Posterior vena cava (tissue), 2 donors: ENCODE measurements at regions not wholly inside any gene's neighbourhood (a gene's known extent, or its start where the extent isn't known, plus 50 kb on each side); places are given as distances from the start of the nearest gene placed in this dataset.

ENCODE experiments used
- DNase-seq: peaks from one replicate; pipeline ENCODE4 v3.0.0-alpha.2; 2020; ENCODE audit warnings: low spot score
- intact Hi-C, 2 donors: fragments of 100-400 bp; cut with DNase I; formaldehyde crosslinking; loops; one replicate each; pipeline versions ENCODE4 v1.14.1 to v1.14.2; 2022 to 2023
- donor health status: DM: yes; HTN: yes; CAD: no.
- donor health status: DM: yes; HTN: yes; CAD: no.

- intact Hi-C loops = no loop called here
- no peak for DNase-seq
These were observed 102.6 kb upstream of the MYCBP2 start for GRCh38 chr13:77429320-77430142.

- no peak for DNase-seq
- intact Hi-C loops = no loop called here
These were observed 98.8 kb upstream of the MYCBP2 start for GRCh38 chr13:77425705-77426104.

GRCh38 chr13:77423296-77423695 lies 96.4 kb upstream of the MYCBP2 start:
- intact Hi-C loops = no loop called here
- no peak for DNase-seq

- no peak for DNase-seq
- intact Hi-C loops = no loop called here
These were observed 95.8 kb upstream of the MYCBP2 start for GRCh38 chr13:77422724-77423123.

- DNase-seq = no peak
- intact Hi-C loops = no loop called here
These were observed 91.0 kb upstream of the MYCBP2 start for GRCh38 chr13:77417897-77418296.

GRCh38 chr13:77416666-77417212 lies 89.8 kb upstream of the MYCBP2 start:
- intact Hi-C loops = no loop called here
- no peak for DNase-seq

GRCh38 chr13:77415253-77416071 lies 88.6 kb upstream of the MYCBP2 start:
- DNase-seq = no peak
- intact Hi-C loops = no loop called here

GRCh38 chr13:77412860-77413259 lies 86.0 kb upstream of the MYCBP2 start:
- no peak for DNase-seq
- intact Hi-C loops = no loop called here

GRCh38 chr13:77412116-77412635 lies 85.3 kb upstream of the MYCBP2 start:
- no peak for DNase-seq
- intact Hi-C loops = no loop called here

GRCh38 chr13:77409412-77409811 lies 82.5 kb upstream of the MYCBP2 start:
- no peak for DNase-seq
- intact Hi-C loops = no loop called here

- intact Hi-C loops = no loop called here
- DNase-seq = no peak
These were observed 79.9 kb upstream of the MYCBP2 start for GRCh38 chr13:77406644-77407440.

- DNase-seq = no peak
These were observed 72.1 kb upstream of the MYCBP2 start for GRCh38 chr13:77398825-77399620.

GRCh38 chr13:77397636-77398035 lies 70.7 kb upstream of the MYCBP2 start:
- no peak for DNase-seq
- intact Hi-C loops = no loop called here

More at GRCh38 chr13:77398825-77399620, 72.1 kb upstream of the MYCBP2 start:
- intact Hi-C loops = no loop called here

- intact Hi-C loops = no loop called here
- no peak for DNase-seq
These were observed 64.6 kb upstream of the MYCBP2 start for GRCh38 chr13:77391475-77391874.

- intact Hi-C loops = no loop called here
- DNase-seq = no peak
These were observed 63.5 kb upstream of the MYCBP2 start for GRCh38 chr13:77390391-77390790.

- intact Hi-C loops = no loop called here
- no peak for DNase-seq
These were observed 62.7 kb upstream of the MYCBP2 start for GRCh38 chr13:77389625-77390000.

- DNase-seq = no peak
- intact Hi-C loops = no loop called here
These were observed 62.2 kb upstream of the MYCBP2 start for GRCh38 chr13:77388944-77389624.

- intact Hi-C loops = no loop called here
- no peak for DNase-seq
These were observed 60.8 kb upstream of the MYCBP2 start for GRCh38 chr13:77387607-77388200.
